Right atrium auricular region (tissue), 2 donors: ENCODE measurements at regions not wholly inside any gene's neighbourhood (a gene's known extent, or its start where the extent isn't known, plus 50 kb on each side); places are given as distances from the start of the nearest gene placed in this dataset.

ENCODE experiments used
- DNase-seq: peaks from one replicate; pipeline ENCODE4 v3.0.0-alpha.2; 2019; ENCODE audit warnings: low spot score
- H3K27ac ChIP-seq, 2 donors: fragments of 200-600 bp; sonication (generic); 1 replicate in 1 of 2; 2 replicates in 1 of 2; pipeline ENCODE4 v1.5.1; 2016 to 2019
- H3K27me3 ChIP-seq, 2 donors: fragments of 200-600 bp; sonication (generic); one replicate each; pipeline versions ENCODE4 v1.5.1 to v1.6.0; 2017 to 2019
- H3K36me3 ChIP-seq: fragments of 200-600 bp; sonication (generic); one replicate; pipeline ENCODE4 v1.5.1; 2016
- H3K4me1 ChIP-seq, 2 donors: fragments of 200-600 bp; sonication (generic); one replicate each; pipeline versions ENCODE4 v1.5.1 to v1.6.0; 2017 to 2019
- H3K4me3 ChIP-seq, 2 donors: fragments of 200-600 bp; sonication (generic); 1 replicate in 1 of 2; 2 replicates in 1 of 2; pipeline ENCODE4 v1.5.1; 2017 to 2019; ENCODE audit warnings: mild to moderate bottlenecking in 1 of 2, moderate library complexity in 1 of 2
- H3K9me3 ChIP-seq, 2 donors: fragments of 200-600 bp; sonication (generic); one replicate each; pipeline ENCODE4 v1.5.1; 2019
- CTCF ChIP-seq, 2 donors: fragments of 200-600 bp; sonication (generic); IDR thresholded peaks; one replicate each; pipeline ENCODE4 v1.5.1; 2019; ENCODE audit warnings: antibody characterized with exemption in 2 of 2

GRCh38 chr4:137194670-137195069, 337.6 kb downstream of the PCDH18 start:
- Histone ChIP-seq H3K4me3 (no peak overlapping the region), H3K27me3 (no peaks in the 10 kb centered on the region), H3K9me3 (no peaks in the 10 kb centered on the region), H3K4me1 (no peaks in the 10 kb centered on the region), H3K36me3 (no peaks in the 10 kb centered on the region), H3K27ac (no peak overlapping the region)
- DNase-seq, result no peak
- TF ChIP-seq CTCF (IDR thresholded peaks at IDR 0.05), result no peak

GRCh38 chr4:137193564-137193963, 338.7 kb downstream of the PCDH18 start:
- Histone ChIP-seq H3K9me3 (no peaks in the 10 kb centered on the region), H3K36me3 (no peaks in the 10 kb centered on the region), H3K27me3 (no peaks in the 10 kb centered on the region), H3K27ac (no peak overlapping the region), H3K4me3 (no peak overlapping the region), H3K4me1 (no peaks in the 10 kb centered on the region)
- no peak for DNase-seq
- TF ChIP-seq CTCF (IDR thresholded peaks at IDR 0.05), result no peak

GRCh38 chr4:137181293-137181899, 350.9 kb downstream of the PCDH18 start:
- Histone ChIP-seq H3K4me3 (no peak overlapping the region), H3K9me3 (no peaks in the 10 kb centered on the region), H3K4me1 (no peaks in the 10 kb centered on the region), H3K27ac (no peak overlapping the region), H3K36me3 (no peaks in the 10 kb centered on the region), H3K27me3 (no peaks in the 10 kb centered on the region)
- TF ChIP-seq CTCF (IDR thresholded peaks at IDR 0.05), result no peak
- no peak for DNase-seq

GRCh38 chr4:137180349-137180748, 351.9 kb downstream of the PCDH18 start:
- no peaks in the 10 kb centered on the region for H3K36me3 ChIP-seq
- H3K4me3 ChIP-seq, result no peak overlapping the region
- no peak for TF ChIP-seq CTCF (IDR thresholded peaks at IDR 0.05)
- H3K4me1 ChIP-seq, result no peaks in the 10 kb centered on the region
- H3K9me3 ChIP-seq, result no peaks in the 10 kb centered on the region
- DNase-seq, result no peak
- H3K27me3 ChIP-seq, result no peaks in the 10 kb centered on the region
- no peak overlapping the region for H3K27ac ChIP-seq

GRCh38 chr4:137156807-137157206, 375.5 kb downstream of the PCDH18 start:
- Histone ChIP-seq H3K27me3 (no peaks in the 10 kb centered on the region), H3K36me3 (no peaks in the 10 kb centered on the region), H3K9me3 (no peaks in the 10 kb centered on the region), H3K27ac (no peak overlapping the region), H3K4me1 (no peaks in the 10 kb centered on the region), H3K4me3 (no peak overlapping the region)
- no peak for DNase-seq
- TF ChIP-seq CTCF (IDR thresholded peaks at IDR 0.05), result no peak

- H3K36me3 ChIP-seq, result no peaks in the 10 kb centered on the region
- H3K27ac ChIP-seq, result no peak overlapping the region
- H3K9me3 ChIP-seq, result no peaks in the 10 kb centered on the region
- H3K27me3 ChIP-seq, result no peaks in the 10 kb centered on the region
- H3K4me3 ChIP-seq, result no peak overlapping the region
- DNase-seq, result no peak
- no peak for TF ChIP-seq CTCF (IDR thresholded peaks at IDR 0.05)
- H3K4me1 ChIP-seq, result no peaks in the 10 kb centered on the region
These were observed 376.2 kb downstream of the PCDH18 start for GRCh38 chr4:137156054-137156453.
